ENCODE measurements at regions not wholly inside any gene's neighbourhood (a gene's known extent, or its start where the extent isn't known, plus 50 kb on each side); places are given as distances from the start of the nearest gene placed in this dataset.
"Not testable (repeated sequence)": the region's sequence is repeated elsewhere in the genome, so short reads cannot be mapped to it uniquely, and the experiment has no call there.

DNA sequence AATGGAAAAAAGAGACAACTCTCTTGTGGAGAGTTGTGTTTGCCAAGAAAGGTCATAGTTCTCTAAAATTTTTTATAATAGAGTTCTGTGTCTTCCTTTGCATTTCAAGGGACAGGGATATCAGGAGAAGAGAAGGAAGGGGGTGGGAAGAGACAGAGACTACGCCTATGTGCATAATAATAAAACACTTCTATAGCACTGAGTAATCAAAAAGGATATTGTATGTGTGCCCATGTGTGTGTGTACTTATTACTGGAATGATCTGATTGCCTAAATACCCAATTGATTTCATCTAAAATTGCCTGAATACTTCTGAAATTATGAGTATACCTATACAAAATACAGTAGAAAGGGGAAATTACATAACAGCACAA, 803.7 kb upstream of the ACVR2A start:
- DNase-seq: no peak

DNA sequence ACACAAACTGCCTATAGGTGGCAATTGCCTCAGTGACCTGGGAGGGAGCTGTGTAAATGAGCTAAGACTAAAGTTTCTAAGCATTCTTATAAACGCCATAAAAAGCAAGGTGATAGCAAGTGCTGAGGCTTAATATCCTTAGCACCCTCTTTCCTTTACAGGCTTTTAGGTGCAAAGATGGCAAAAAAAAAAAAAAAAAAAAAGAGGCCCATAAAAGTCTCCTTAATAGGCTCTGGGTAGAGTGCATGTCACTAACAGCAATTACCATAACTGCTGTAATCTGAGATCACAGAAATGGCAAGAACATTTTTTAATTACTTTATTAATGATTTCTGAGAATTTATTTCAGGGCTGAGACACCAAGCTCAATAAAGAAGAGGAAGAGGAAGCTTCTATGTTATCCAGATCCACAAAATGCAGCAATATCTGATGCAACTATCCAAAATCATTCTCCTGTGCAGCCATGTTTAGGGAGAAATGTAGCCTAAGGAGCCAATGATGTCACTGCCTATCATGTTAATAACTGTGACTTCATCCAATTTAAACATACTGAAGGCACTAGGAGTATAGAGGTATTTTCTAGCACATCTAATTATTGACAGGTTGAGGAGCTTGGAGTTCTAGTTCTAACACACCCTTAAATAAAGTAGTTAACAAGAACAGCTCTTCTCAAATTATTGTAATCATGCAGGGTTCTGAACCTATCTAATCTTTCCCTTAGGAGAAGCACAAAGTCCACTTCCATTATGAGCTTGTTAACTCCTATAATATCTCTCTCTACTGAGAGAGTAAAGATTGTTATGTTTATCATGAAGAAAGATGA, 804.3 kb upstream of the ACVR2A start:
- no peak for DNase-seq

DNA sequence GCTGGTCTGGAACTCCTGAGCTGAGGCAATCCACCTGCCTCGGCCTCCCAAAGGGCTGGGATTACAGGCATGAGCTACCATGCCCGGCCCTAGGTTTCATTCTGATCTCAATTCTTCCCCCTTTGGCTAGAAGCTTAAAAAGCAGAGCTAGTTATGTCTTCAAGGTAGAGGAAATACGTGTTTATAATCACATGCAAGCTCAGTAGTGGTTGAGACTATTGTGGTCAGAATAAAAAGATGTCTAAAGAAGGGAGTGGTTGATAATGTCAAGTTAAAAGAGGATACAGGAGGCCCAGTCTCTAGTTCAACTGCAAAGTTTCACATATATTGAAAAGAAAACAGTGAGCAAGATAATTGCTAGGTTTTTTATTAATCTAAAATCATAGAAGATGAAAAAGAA, 807.8 kb upstream of the ACVR2A start:
- DNase-seq: no peak

DNA sequence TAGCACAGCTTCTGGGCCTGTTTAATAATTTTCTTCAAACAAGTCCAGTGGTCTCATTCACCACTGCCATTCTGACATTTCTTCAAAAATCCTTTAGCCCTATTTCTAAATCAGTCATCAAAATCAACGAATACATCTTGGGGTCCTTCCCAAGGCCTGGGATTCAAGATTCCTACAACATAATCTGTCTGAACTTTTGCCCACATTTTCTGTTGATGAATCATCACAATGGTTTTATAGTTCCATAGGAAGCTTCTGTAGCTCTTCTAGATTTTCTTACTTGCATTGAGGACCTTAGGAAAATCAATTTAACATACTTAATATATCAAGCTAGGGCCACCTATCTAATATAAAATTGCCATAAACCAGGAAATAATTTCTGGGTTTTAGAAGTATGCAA, 811.8 kb upstream of the ACVR2A start:
- DNase-seq: no peak

DNA sequence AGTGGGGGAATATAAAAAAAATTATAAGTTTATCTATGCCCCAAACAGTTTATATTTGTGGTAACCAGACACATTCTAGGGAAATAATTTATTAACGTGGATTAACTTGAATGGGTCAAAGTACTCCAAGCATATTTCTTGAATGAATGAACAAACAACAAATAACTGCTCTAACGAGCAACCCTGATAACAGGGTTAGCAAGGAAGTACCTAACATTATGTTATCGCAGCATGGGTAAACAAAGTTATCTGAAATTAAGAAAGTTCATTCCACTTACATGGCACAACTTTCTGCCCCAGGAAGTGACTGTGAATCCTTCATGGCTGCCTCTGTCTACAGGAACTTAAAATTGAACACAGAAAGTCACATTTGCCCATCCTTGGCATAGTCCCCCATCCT, 812.9 kb upstream of the ACVR2A start:
- no peak for DNase-seq

DNA sequence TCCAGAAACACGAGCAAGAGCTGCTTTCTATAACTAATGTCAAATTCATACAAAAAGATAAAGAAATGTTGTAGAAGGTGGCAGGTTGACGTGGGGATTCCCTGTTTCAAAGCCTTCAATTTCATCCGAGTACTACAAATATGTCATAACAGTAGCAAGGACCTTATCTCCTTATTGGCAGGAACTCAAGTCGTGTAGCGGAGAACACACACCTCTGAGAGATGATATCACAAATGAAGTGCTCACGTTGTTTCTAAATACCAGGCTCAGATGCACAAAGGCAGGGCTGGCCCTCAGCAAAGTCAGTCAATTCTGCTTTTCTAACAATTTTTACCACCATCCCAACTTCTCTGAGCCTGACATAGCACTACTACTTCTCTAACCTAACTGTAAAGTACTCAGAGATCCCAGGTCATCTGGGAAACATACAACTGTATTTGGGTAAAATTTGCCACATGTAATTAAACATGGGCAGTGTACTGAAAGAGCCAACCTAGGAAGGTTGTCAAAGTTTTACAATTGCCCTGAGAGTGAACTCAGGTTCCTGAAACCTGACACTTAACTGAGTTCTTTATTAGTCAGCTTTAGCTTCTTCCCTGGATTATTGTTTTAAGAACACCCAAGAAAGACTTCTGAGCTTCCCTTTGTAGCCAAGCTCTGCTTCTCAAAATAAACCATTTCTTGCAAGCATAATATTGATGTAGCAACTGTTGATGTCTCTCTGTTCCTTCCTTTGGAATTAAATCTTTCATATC, 813.7 kb upstream of the ACVR2A start:
- DNase-seq: no peak

DNA sequence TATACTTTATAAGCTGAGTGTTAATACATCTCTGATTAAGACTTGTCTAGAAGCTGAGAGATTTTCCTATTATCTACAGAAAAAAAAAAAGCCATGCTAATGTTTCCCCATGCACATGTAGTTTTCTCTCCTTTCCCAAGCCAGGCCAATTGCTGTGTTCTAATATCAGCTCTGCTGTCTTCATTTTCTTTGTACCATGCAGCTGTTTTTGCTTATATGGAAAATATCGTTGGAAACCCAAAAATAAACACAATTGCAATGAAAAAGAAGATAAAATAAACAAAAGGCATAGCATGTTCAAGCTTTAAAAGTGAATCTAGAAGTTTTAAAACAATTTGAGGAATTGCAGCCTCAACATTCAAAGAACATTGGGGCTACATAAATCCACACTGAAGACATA, 817.4 kb upstream of the ACVR2A start:
- DNase-seq: no peak

DNA sequence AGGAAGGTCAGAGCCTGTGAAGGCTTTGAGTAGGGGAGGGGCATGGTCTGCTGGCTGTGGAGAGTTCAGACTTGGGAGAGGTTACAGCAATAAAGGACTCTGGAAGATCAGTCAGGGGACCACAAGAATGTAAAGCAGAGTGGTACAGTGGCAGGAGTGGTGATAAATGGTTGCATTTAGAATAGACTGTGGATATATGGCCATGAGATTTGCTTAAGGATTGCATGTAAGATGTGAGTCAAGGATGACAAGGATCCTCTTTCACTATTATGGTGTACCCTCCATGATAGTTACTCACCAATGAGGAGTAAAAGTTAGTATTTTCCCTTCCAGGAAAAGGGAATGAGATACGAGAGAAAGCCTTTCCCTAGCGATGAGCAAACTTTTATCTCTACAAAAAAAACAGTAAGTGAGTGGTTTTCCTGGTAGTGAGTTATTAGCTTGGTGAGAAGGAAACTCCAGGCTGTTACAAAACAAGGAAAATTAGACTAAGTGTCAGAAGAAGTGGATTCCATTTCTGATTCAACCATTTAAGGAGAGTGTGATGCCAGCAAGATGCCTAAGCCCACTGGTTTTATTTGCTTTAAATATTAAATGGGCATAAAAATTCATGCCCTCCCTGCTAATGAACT, 818.0 kb upstream of the ACVR2A start:
- DNase-seq: no peak

DNA sequence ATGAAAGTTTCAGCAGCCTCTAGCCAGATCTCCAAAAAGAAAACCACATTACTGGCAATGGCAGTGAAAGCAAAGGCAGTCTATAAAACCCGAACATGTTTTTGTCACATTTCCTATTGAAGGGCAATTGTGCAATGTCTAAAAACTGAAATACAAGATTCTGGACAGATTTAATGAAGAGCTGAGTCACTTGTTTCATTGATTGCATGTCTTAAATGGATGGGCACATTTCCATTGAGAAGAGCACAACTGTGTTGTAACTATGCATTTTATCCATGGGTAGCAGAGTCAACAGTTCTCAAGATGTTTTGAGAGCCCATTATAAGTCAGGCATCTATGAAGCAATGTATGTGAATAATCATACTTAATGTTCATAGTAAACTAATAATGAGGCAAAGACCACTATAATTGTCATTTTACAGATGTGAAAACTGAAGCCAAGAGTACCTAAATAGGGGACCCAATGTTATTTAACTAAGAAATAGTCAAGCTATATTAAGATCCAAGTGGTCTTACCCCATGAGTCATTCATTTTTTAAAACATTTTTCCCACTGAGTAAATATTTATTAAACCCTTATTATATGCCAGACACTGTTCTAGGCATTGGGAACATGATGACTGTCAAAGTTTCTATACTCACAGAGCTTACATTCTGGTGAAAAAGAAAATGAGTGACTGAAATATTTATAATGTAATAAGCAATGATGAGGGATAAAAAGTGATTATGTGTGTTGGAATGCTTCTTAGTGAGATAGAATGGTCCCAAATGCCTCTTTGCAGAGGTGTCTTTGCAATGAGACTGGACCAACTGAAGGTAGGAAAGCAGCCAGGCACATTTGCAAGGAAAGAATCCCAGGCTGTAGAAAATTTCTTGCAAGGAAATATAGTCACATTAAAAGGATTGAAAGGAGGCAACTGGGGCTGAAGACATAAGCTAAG, 818.9 kb upstream of the ACVR2A start:
- no peak for DNase-seq

DNA sequence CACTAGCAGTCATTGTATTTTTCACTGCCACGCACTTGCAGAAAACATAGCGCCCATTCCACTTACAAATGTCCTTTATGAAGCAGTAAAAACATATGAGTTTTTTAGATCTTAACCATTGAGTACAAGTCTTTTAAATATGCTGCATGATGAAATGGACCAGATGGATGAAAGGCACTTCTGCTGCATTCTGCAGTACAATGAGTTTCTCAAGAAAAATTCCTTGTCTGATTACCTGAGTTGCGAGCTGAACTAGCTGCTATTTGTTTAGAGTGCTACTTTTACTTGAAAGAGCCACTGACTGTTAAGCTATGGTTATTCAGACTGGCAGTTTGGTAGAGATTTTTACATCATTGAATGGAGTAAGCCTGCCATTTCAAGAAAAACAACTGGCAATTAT, 825.5 kb upstream of the ACVR2A start:
- no peak for DNase-seq

DNA sequence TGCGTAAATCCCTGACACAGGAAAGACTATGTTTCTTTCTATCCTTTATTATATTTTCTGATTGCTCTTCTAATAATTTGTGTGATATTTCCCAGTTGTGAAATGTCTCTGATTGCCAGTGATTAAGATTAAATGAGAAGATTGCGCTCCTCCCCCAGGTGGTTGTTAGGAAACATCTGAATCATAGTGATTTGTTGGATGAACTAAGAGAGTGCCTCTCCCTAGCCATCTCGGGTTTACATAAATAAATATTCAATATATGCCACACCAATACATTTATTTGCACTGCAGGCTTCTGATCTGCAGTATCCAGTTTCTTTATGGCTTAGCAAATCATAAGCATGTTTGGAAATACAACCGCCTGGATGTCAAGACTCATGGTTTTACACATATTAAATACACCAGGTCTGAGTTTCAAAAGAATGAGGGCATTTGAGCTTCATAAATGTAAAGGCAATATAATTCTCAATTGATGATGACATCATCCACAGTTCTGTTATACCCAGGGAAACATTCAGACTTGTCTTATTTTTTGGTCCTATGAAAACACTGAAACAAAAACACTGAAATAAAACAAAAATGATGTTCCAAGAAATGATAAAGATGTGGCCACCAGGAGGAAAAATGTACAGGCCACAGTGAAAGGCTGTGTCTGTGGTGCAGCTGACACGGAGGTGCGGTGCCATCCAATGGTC, 826.7 kb upstream of the ACVR2A start:
- DNase-seq: no peak

DNA sequence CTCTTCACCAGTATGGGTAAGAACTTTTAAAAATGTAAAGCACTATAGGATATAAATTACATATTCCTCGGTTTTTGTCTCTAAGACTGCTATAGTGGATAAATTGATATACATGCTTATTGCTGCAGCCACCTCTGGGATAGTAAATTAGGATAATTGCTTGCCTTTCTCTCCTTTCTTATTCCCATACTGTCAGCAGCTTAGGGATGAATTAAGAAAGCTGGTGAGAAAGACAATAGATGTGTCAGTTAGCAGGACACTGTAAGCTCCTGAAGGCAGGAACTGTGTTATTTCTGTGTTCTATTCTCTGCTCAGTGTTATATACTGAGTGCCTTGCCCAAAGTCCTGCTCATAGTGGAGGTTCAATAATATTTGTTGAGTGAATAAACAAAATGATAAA, 828.6 kb upstream of the ACVR2A start:
- no peak for DNase-seq

DNA sequence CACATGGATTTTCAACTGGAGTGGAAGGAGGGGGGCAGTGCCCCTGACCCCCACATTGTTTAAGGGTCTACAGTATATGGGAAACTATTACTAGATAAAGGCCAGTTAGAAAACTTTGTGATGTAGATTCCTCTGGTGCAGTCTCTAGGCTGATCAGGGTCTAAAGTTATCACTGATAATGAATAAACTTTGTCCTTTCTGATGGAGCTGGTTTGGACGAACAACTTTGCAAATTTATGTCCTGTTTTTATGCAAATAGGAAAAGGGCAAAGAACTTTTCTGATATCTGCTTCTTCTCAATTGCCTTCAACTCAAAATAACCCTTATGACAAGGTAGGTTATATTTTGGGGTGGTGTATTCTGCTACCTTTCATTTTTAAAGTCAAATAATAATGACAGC, 829.2 kb upstream of the ACVR2A start:
- no peak for DNase-seq

DNA sequence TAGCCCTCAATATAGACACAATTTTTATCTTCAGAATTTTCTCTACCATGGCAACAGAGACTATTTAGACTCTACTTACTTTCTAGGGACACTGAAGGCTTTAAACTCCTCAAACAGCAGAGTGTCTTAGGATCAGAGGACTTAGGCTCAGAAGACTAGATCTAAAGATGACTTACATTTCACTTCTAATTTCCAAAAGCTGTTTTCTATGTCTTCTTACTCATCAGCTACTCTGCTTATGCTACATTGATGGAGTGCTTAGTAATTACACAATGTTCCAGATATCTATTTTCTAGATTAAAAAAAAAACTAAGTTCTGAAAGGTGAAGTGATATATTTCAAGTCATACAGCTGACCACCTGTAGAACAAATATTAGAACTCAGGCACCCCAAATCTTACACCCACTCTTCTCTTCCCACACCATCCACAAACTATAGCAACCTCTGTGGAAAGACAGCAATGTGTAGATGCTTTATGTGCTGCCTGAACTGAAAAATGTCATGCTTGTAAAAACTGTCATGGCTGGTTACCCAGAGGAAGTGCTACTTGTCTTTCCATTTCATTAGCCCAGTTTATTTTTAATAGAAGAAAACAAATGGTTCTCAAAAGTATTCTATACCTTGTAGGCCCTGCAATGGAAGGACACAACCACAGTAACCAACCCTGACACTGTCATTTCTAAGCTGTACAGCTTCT, 831.0 kb upstream of the ACVR2A start:
- DNase-seq: no peak

DNA sequence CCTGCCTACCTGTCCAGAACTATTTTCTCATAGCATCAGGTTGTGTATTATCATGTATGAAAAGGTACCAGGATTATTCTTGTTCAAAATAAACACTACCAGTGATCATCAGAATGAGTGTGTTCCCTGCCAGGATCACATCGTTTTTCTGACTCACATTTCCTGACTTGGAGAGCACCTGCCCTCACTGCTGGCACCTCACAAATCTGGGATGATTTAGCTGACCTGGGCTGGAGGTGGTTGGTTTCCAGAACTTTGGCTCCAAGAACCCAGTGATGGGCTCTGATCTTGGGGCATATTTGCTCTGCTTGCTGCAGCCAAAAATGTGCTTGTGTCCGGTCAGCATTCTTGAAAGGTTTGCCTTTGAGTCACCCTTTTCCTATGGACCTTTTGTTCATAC, 836.3 kb upstream of the ACVR2A start:
- DNase-seq: no peak

DNA sequence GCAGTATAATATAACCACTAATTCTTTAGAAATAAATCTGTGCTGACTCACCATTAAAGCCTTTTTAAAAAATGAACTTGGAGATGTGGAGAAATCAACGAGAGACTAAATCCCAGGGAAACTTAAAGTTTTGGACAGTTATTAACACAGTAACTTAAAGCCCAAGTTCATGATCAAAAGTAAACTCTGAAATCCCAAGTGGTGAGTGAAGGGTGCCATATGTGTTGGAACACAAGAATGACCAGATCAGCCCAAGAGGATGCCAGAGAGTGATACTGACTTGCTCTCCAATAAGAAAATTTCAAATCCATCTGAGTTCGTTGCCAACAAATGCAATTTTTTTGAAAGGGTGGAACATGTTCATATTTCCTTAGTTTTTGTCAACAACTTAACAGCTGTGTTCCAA, 838.1 kb upstream of the ACVR2A start:
- no peak for DNase-seq

DNA sequence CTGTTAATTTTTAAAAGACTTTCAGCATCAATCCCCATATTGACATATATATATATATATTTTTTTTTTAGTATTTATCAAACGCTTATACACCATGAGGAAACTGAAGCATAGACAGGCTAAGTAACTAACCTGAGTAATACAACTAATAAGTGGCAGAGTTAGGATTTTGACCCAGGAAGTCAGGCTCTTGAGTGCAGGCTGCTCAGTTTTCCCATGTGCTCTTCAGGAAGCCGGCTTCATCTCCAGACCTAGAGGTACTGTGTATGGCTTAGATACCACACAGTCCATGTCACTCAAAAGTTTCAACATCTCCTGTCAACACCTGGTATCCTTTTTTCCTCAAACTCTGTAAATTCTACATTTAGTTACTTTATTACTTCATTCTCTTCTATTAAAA, 841.7 kb upstream of the ACVR2A start:
- no peak for DNase-seq

DNA sequence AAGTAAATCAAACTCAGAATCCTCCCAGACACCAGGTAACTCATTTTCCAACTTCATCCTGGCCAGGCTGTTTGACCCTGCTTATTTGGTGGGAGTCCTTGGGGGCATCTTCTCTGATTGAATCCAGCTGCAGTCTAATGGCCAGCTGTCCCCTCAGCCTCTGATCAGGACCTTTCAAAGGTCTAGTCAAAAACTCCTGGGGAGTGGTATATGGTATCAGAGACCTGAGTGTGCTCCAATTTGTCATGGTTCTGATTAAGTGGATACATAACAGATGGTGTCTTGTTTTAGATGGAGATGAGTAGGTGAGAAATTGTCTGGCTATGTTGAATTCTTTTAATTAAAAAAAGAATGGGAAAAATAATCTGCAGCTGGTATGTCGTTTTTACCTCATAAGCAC, 842.6 kb upstream of the ACVR2A start:
- no peak for DNase-seq

DNA sequence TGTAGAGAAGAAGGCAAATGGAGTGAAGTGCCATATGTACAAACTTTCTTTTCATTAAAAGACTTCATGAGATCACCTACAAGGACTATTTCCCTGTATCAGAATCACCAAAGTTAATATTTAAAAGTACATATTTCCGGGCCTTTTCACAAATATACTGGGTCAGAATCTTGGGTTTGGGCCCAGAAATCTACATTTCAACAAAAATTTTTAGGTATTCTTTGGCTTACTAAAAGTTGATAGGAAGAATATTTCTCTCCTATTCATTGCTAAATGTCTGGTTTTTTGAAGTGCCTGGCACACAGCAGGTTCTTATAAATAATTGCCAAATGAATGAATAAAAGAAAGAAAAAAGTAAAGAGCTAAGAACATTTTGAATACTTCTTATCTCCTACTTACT, 843.8 kb upstream of the ACVR2A start:
- DNase-seq: no peak

DNA sequence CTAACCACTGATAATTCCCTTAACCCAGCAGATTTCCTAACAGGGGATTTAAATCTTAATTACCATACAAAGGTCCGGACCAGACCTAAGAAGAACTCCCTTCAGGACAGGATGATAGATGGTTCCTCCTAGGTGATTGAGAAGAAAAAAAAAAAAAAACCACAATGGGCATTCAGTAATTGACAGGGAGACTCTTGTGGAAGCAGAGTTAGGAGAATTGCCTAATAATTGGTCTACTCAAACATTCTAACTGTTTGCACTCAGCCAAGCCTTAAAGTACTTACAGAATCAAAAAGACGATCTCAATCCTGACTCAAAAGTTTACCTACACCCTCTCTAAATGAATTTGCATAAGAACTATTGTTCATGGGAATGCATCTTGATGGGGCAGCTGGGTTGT, 844.7 kb upstream of the ACVR2A start:
- not testable (repeated sequence) for DNase-seq

DNA sequence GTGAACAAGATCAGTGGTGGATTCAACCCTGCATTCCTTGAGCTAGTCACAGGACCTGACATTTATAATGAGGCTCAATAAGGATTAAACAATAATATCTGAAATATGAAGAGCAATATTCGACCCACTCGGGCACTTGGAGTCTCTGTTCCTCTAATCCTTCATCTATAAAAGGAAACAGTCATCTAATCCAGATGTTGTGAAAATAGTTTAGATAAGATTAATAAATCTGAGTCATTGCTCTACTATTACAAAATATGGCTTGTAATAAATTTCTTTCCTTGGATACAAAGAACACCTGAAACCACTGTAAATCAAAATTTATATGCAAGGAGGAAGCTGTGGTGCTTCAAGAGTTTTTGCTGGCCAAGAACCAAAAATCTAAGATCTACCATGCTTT, 846.9 kb upstream of the ACVR2A start:
- DNase-seq: no peak

DNA sequence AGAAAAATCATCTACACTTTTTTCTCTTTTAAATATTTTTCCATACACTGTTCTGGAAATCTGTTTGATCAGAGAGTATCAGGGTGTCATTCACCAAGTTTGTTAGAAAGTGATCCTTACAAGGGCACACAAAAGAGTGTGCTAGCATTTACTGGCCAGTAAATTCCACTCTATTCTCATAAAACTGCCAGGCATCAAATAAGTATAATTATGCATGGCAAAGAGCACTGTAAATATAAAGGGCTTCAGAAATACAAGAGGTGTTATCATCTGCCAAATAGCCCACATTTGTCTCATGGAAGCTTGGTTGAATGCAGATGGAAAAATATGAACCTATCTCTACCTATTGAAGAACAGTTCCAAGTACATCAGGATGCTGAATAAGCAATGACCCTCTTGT, 847.3 kb upstream of the ACVR2A start:
- DNase-seq: no peak
